GM21619 (cell line): ENCODE measurements at regions not wholly inside any gene's neighbourhood (a gene's known extent, or its start where the extent isn't known, plus 50 kb on each side); places are given as distances from the start of the nearest gene placed in this dataset.

Experiments
- ATAC-seq: cut with Tn5 transposase; IDR thresholded peaks from one replicate; pipeline ENCODE4 v1.9.1; 2021; ENCODE audit not compliant: unreplicated experiment

- ATAC-seq = no peak
Measured at GRCh38 chr14:71690478-71690877, 241.8 kb upstream of the RGS6 start.

DNA sequence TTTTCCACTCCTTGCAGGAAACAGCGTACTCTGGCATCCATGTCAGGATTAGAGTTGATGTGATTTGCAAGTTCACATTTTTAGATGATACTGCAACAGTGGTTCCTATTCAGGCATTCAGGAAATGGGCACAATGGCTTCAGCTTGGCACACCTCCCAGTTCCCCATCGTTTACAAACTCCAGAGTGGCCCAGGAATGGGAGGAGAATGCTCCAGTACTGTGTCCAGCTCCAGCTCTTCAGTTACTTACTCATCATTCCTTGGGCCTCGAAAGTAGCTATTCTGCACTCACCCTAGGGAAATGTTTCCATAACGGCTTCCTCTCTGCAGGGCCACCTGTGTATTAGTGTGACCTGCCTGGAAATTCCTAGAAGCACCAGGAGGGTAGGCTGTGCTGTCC is 239.7 kb upstream of the RGS6 start:
- no peak for ATAC-seq

DNA sequence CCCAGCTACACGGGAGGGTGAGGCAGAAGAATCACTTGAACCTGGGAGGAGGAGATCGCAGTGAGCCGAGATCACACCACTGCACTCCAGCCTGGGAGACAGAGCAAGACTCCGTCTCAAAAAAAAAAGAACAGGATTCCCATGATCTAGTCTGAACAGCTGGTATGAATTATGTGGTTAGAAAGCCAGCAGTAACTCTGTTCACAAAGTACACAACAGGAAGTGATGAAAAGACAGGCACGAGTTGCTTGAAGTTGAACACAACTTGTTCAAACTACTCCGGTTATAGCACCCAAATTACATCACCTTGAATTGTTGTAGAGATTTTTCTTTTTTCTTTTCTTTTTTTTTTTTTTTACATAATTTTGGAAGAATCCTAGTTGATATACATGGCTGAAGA is 238.8 kb upstream of the RGS6 start:
- no peak for ATAC-seq

DNA sequence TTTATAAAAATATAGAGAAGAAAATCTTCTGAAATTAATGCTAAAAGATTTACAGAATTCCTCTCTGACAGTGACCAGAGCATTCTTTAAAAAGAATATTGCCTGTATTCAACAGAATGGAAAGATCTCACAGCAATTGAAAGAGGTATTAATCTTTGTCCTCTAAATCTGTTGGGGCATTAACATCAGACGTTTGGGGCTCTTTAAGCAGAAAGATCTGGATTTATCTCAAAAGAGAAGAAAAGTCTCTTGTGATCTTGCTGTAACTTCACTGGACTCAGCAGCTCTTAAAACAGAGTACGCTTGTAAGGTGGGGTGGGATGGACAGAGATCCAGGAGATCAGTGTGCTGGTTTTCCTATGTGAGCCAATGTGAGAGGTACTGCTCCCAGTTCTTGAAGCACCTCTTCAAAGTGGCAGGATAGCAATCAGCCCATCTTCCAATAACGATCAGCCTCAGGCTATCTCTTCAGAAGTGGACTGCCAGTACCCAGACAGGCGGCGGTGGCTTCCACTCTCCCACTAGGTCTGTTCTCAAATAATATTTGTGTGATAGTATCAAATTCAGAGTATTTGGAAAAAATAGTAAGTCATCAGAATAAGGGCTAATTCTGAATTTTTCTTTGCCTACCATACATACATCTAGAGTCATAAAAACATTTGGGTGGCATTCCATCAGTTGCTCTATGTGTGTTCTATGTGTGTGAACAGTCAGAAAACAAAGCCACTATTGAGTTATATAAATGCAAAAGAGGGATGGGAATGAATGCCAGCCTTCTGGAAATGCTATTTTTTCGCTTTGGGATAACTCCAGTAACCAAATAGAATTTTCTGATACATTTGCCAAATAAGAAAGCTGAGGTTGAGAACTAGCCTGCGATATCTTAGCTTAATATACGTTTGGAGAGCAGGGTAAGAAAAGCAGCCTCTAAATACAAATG is 237.4 kb upstream of the RGS6 start:
- ATAC-seq = no peak

DNA sequence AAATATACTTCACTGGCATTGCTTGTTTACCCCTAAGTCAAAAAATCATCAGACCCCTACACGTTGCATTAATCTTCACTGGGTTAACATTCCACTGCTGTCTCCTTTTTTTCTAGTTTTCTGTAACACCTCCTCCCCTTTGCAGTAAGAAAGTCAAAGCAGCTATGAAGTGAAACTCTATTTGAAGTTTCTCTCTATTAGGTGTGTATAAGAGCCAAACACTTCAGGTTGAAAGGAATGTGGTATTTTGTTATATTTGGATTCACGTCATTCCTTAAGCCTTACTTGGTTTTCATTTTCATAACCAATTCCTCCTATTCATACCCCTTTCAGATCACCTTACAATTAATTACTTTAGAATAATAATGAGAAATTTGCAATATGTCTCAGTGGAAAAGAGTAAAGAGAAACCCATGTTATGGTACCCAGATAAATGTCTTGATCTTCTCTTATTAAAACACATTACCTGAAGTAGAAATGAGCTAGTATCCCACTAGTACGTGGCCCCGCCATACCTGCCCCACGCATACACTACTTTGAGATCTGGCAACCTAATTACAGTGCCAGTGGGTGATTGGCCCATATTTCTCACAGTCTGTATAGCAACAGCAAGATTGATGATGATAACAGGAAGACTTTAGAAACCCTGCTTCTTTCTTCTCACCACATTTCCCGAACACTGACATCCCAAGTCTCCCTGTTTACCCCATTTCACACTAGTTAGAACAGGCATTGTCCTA is 236.4 kb upstream of the RGS6 start:
- ATAC-seq = no peak

DNA sequence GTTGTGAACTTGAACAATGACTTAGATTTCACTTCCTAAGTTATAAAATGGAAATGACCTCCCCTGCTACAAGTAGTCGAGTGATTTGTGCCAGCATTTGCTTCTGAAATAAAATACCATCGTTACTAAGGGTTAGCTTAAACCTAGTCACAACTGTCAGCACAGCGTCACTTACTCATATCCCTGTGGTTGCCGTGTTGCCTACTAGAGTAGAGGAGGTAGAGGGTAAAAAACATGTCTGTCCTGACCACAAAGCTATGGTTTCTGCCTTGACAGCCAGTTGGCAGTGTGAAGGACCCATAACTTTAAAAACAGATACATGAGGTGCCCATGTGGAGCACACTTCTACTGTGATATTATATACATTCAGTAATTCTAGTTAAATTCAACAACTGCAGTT is 234.2 kb upstream of the RGS6 start:
- no peak for ATAC-seq

DNA sequence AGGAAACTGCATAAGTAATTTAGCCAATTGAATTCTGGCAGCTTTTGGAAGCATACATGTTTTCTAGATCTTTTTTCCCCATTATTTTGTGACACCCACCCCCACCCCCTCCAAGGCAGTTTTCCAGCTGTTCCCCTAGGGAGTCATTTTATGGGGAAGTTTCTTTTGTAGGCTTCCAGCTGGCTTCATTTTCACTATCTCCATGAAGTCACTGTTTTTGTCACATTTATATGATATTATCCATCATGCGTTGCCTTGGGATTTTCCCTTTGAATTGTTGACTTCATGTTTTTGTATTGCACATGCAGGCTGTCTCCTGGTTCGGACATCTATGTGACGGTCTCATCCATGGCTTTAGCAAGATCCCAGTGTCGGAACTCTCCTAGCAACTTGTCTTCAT is 233.6 kb upstream of the RGS6 start:
- no peak for ATAC-seq

DNA sequence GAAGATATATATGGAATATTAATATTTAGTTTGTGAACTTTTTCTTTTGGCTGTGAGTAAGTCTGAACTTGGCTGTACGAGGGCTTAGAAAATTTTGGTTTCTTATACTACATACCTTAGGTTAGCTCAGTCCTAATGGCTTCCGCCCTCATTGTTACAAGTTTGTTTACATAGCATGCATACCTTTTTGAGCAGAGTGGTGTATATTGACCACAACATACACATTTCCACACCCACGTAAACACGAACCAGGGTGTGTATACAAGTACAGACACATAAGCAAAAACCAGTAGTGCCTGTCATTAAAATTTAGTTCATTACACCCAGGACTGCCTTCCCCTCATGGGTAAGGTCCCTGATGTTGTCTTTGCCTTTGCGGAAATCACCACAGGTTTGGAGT is 230.2 kb upstream of the RGS6 start:
- ATAC-seq = no peak

DNA sequence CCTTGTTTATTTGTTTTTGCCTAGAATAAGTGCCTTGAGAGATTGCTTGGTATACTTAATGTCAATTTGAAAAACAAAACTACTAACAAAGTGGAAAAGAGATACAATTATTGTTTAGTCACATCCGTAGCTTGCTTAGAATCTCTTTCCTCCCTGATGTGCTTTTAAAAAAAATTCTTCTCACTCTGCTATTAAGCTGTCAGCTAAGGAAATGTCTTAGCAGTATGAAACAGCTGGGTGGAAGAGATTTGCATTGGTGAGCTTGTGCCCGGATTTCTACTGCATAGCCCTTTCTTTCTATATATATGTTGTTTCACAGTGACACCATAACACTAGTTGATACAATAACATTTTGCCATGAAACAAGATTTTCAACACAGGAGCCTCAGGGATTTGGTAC is 229.4 kb upstream of the RGS6 start:
- no peak for ATAC-seq

- ATAC-seq = no peak
Measured at GRCh38 chr14:71703477-71703876, 228.8 kb upstream of the RGS6 start.

DNA sequence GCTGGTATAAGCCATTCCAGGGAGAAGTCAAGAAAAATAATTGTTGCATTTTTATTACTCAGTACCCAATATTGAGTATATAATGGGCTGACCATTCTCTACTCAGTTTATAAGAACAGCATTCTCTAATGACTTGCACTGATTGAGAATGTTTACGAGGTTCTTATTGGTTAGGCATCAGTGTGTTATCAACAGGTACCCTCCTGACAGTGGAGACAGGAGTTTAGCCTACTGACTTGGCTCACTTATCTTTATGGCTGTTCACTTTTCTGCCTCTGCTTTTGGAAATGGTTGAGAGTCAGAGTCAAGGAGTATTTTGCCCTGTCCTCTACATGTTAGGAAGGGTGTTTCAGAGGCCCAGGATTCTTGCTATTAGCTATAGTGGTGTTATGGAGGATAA is 228.0 kb upstream of the RGS6 start:
- ATAC-seq = no peak

GRCh38 chr14:71705460-71705859 is 226.8 kb upstream of the RGS6 start:
- ATAC-seq = no peak

DNA sequence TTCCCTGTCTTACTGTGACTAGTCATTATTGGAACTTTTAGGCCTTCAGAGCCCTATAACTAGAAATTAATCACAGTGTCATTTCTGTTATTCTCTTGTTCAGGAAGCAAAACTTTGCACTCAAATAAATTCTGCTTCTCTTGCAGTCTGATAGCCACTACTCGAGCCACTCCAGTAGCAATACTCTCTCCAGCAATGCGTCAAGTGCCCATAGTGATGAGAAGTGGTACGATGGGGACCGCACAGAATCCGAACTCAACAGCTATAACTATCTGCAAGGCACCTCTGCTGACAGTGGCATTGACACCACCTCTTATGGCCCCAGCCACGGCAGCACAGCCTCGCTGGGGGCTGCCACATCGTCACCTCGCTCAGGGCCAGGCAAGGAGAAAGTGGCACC is 223.2 kb upstream of the RGS6 start:
- no peak for ATAC-seq

DNA sequence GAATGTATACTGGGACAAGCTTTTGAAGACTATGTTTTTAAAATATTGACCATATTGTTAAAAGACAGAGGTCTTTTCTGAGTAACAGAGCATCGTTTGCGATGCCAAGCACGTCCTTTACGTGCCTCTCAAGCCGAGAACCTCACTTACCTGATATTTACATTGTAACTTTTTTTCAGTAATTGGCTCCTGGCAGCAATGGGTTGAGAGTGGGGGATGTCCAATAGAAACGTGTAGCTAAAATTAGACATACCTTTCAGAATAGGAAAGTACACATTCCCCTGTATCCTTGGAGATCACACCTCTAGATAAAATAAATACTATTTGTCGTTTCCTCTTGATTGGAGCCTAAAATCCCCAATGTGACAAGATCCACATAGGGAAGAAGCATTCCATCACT is 222.2 kb upstream of the RGS6 start:
- no peak for ATAC-seq

DNA sequence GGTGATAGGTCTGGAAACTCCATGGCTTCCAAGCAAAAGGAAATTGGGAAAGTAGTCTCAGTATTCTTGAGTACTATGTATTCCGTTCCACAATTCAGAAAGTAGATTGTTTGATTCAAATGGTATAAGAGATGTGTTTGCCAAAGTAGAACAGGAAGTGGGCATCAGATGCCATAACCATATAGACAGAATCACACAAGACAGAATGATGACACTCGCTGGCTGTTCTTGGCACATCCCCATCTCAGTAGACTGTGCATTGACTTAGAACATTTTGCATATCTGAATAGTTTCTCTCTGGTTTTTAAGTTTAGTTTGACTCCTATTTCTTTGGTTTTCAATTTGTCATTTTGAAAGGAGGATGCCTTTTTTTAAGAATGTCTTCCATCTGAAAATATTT is 221.1 kb upstream of the RGS6 start:
- no peak for ATAC-seq

DNA sequence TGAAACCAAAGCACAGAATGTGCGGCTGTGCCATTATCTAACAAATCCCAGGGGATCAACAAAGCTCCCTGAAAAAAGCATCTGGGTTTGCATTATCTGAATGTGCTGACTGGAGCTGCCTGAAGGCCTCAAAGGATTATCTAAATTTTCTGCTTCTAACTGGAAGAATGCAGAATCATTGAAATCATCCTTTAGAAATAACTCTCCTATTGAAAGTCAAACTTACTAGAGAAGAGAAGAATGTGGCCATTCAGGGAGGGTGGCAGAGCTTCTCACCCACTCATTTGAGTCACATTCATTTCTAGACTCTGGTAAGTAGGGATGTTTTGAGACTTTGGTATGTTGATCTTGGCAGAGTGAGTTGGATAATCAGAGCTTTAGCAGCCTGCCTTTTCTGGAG is 220.6 kb upstream of the RGS6 start:
- ATAC-seq = no peak

GRCh38 chr14:71712478-71712877 is 219.8 kb upstream of the RGS6 start:
- ATAC-seq = no peak

DNA sequence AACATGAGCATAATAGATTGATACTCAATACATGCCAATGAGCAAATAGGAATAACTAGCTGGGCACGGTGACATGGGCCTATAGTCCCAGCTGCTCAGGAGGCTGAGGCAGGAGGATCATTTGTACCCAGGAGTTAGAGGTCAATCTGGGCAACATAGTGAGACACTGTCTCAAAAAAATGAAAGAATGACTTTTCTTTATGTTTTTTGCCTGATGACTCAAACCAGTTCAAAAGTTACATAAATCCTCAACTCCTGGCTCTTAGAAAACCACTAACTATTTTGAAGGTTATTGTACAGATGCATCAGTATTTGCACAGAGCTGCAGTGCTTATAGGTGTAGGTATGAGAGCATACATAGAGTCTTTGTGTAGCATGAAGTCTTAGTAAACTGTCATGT is 219.2 kb upstream of the RGS6 start:
- no peak for ATAC-seq

- ATAC-seq = no peak
Measured at GRCh38 chr14:71713451-71713850, 218.8 kb upstream of the RGS6 start.

DNA sequence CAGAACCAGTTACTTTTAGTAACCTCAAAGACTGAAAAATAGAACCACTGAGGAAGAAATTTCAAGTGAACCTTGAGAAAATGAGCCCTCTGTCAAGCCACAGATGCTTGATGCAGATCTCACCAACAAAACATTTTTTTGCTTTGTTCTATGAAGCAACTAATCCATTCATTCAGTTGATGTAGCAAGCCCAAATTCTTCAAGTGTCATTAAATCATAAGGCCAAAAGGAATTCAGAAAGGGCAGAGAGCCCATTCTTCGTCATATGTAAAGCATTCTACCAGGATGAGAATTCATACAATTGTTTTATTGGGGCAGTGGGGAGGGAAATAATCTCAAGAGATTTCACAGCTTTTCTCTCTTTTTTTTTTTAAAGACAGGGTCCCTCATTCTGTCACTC is 218.0 kb upstream of the RGS6 start:
- ATAC-seq = no peak

GRCh38 chr14:71716041-71716772 is 216.0 kb upstream of the RGS6 start:
- no peak for ATAC-seq
